ENCODE measurements at regions not wholly inside any gene's neighbourhood (a gene's known extent, or its start where the extent isn't known, plus 50 kb on each side); places are given as distances from the start of the nearest gene placed in this dataset.

GRCh38 chr7:12786494-12786893, 99.1 kb downstream of the ARL4A start:
- RAD21 ChIA-PET (ENCODE audit: unreplicated experiment): no interaction called here
- TF ChIP-seq BCLAF1 (IDR thresholded peaks at IDR 0.05) (no peak), STAT3 (IDR thresholded peaks at IDR 0.05; ENCODE audit: low read depth, low read length) (no peak), HCFC1 (IDR thresholded peaks at IDR 0.05; ENCODE audit: low read length) (no peak), SP1 (IDR thresholded peaks at IDR 0.05; ENCODE audit: low read depth, low read length) (no peak), FOXK2 (IDR thresholded peaks at IDR 0.05) (no peak), IRF4 (IDR thresholded peaks at IDR 0.05; ENCODE audit: low read depth, low read length) (no peak), JUND (IDR thresholded peaks at IDR 0.05; ENCODE audit: low read depth, low read length) (no peak), SKIL (IDR thresholded peaks at IDR 0.05; ENCODE audit: low read depth, poor library complexity, severe bottlenecking) (no peak), NFIC (IDR thresholded peaks at IDR 0.05; ENCODE audit: low read depth, low read length) (no peak), ZBED1 (IDR thresholded peaks at IDR 0.05; ENCODE audit: borderline replicate concordance) (no peak)
- TF ChIP-seq, protein P1, sequence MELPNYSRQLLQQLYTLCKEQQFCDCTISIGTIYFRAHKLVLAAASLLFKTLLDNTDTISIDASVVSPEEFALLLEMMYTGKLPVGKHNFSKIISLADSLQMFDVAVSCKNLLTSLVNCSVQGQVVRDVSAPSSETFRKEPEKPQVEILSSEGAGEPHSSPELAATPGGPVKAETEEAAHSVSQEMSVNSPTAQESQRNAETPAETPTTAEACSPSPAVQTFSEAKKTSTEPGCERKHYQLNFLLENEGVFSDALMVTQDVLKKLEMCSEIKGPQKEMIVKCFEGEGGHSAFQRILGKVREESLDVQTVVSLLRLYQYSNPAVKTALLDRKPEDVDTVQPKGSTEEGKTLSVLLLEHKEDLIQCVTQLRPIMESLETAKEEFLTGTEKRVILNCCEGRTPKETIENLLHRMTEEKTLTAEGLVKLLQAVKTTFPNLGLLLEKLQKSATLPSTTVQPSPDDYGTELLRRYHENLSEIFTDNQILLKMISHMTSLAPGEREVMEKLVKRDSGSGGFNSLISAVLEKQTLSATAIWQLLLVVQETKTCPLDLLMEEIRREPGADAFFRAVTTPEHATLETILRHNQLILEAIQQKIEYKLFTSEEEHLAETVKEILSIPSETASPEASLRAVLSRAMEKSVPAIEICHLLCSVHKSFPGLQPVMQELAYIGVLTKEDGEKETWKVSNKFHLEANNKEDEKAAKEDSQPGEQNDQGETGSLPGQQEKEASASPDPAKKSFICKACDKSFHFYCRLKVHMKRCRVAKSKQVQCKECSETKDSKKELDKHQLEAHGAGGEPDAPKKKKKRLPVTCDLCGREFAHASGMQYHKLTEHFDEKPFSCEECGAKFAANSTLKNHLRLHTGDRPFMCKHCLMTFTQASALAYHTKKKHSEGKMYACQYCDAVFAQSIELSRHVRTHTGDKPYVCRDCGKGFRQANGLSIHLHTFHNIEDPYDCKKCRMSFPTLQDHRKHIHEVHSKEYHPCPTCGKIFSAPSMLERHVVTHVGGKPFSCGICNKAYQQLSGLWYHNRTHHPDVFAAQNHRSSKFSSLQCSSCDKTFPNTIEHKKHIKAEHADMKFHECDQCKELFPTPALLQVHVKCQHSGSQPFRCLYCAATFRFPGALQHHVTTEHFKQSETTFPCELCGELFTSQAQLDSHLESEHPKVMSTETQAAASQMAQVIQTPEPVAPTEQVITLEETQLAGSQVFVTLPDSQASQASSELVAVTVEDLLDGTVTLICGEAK (IDR thresholded peaks at IDR 0.05; ENCODE audit: borderline replicate concordance): no peak
- no peaks in the 10 kb centered on the region for H4K20me1 ChIP-seq (ENCODE audit: control insufficient read depth, insufficient read depth)
- CTCF ChIA-PET: no interaction called here
- BruUV-seq (replicated peaks): no TSS peak
- H3K27me3 ChIP-seq (replicated peaks in 1 of 2; ENCODE audit: control insufficient read depth in 2 of 2, insufficient read depth in 2 of 2, low read length in 1 of 2): no peaks in the 10 kb centered on the region
- SMC1A ChIA-PET (ENCODE audit: uncharacterized antibody, unreplicated experiment): no interaction called here
- no peak for ATAC-seq
- H2AFZ ChIP-seq (ENCODE audit: control insufficient read depth, low read depth, low read length): no peak overlapping the region
- no peak overlapping the region for H3K9ac ChIP-seq (ENCODE audit: control insufficient read depth, insufficient read depth, low read length)
- intact Hi-C loops (cut with micrococcal nuclease; ENCODE audit: unreplicated experiment): no loop called here
- no peaks in the 10 kb centered on the region for H3K79me2 ChIP-seq (ENCODE audit: control insufficient read depth, insufficient read depth, low read length)
- in situ Hi-C loops (cut with MboI): no loop called here
- H3K4me3 ChIP-seq: no peak overlapping the region
- H3K4me2 ChIP-seq (ENCODE audit: control insufficient read depth, insufficient read depth): no peak overlapping the region
- no peaks in the 10 kb centered on the region for H3K36me3 ChIP-seq (ENCODE audit: control insufficient read depth in 2 of 2, insufficient read depth in 2 of 2, low read length in 1 of 2)
- H3K4me1 ChIP-seq (ENCODE audit: control insufficient read depth, insufficient read depth, low read length): no peaks in the 10 kb centered on the region
- POLR2A ChIA-PET: no interaction called here
- DNase-seq (ENCODE audit: low read depth, low spot score): no peak
- 10% methylated on average over 4 of the region's 4 CpGs for WGBS (ENCODE audit: insufficient coverage, insufficient replicate concordance, low lambda C conversion rate, missing lambda C conversion rate)
- H3K27ac ChIP-seq (ENCODE audit: control insufficient read depth, insufficient read depth): no peak overlapping the region
- H3K9me3 ChIP-seq (replicated peaks; ENCODE audit: control insufficient read depth, insufficient read depth, low read length): no peaks in the 10 kb centered on the region
- no peak for FAIRE-seq

Data from GM12878 (cell line).